GM18951 (cell line): ENCODE measurements at regions not wholly inside any gene's neighbourhood (a gene's known extent, or its start where the extent isn't known, plus 50 kb on each side); places are given as distances from the start of the nearest gene placed in this dataset.
"Not testable (repeated sequence)": the region's sequence is repeated elsewhere in the genome, so short reads cannot be mapped to it uniquely, and the experiment has no call there.

ENCODE experiments used
- POLR2A ChIP-seq: IDR thresholded peaks from 4 replicates; pipeline ENCODE4 v1.6.1; 2011; ENCODE audit warnings: mild to moderate bottlenecking; ENCODE audit not compliant: insufficient read length, insufficient read depth; ENCODE audit errors: extremely low read depth
- in situ Hi-C: fragments of 300-500 bp; cut with MboI; formaldehyde crosslinking; loops from one replicate; pipeline ENCODE4 v1.12.0; 2022; ENCODE audit warnings: low sequenced_read_pairs, mixed read lengths, inconsistent platforms; ENCODE audit not compliant: unreplicated experiment

GRCh38 chr20:22529150-22530019 lies 55.0 kb downstream of the FOXA2 start:
- no peak for TF ChIP-seq POLR2A
- in situ Hi-C loops, result no loop called here

GRCh38 chr20:22526512-22527012 lies 57.8 kb downstream of the FOXA2 start:
- TF ChIP-seq POLR2A, result no peak
- in situ Hi-C loops, result no loop called here

GRCh38 chr20:22525821-22526220 lies 58.6 kb downstream of the FOXA2 start:
- TF ChIP-seq POLR2A, result no peak
- in situ Hi-C loops, result no loop called here

DNA sequence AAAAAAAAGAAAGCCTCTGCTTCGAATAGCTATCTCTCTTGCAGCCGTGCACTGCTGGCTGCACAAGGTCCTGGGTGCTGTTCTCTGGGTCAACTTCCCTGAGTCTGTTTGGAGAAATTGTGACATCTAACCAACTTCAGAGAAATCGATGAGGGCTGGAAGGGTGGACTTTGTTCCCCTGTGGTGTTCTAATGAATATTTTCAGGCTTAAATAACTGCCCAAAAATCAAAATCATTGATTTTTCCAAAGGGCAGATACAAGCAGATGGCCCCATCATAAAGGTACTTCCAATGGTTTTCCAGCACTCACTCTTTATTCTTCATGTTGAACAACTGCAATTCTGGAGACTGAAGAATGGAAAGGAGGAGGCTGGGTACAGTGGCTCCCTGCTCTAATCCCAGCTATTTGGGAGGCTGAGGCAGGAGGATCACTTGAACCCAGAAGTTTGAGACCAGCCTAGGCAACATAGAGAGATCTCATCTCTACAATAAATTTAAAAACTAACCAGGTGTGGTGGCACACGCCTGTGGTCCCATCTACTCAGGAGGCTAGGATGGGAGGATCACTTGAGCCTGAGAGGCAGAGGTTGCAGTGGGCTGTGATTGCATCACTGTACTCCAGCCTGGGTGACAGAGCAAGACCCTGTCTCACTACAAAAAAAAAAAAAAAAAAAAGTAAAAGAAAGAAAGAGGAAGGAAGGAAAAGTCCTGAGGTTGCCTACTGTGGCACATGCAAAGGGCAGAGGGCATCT lies 59.1 kb downstream of the FOXA2 start:
- in situ Hi-C loops, result no loop called here
- no peak for TF ChIP-seq POLR2A

- in situ Hi-C loops, result no loop called here
- no peak for TF ChIP-seq POLR2A
Observed at GRCh38 chr20:22524393-22525015, 59.9 kb downstream of the FOXA2 start.

DNA sequence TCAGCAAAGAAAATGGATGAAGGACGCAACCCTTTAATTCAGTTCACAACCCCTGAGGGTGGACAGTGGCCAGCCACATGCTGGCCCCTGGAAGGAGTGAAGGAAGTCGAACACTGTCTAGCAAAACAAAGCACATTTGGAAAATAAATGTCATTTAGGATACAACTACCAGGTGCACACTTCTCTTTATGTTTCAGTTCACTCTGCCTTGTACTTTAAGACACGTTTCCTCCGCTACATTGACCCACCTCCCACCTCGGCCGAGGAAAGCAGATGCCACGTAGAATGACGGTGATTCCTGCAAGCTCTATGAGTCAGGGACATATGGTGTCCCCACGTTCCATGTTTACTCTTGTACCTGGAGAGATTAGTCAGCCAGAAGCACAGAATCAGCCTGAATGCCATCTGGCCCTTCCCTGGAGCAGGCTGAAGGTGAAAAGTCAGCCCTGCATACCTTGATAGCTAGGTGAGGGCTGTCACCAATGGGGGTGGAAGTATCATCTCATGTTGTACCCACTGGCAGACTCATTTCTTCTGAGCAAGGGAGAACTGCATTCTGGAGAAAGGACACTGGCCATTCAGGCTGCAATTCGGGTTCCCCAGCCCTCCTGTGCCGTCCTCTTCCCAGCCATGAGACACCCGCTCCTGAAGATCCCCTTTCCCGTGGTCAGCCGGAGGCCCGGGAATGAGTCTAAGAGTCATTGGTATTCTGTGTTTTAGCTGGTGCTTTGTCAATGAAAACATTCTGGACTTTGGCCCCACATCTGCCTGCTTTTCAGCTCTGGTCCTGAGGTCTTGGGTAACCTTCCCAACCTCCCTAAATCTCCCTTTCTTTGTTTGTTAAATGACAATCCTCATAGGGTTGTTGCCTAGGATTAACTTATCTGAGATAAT lies 60.6 kb downstream of the FOXA2 start:
- no peak for TF ChIP-seq POLR2A
- in situ Hi-C loops, result no loop called here

- in situ Hi-C loops, result no loop called here
- no peak for TF ChIP-seq POLR2A
Observed at GRCh38 chr20:22523128-22523498, 61.3 kb downstream of the FOXA2 start.

DNA sequence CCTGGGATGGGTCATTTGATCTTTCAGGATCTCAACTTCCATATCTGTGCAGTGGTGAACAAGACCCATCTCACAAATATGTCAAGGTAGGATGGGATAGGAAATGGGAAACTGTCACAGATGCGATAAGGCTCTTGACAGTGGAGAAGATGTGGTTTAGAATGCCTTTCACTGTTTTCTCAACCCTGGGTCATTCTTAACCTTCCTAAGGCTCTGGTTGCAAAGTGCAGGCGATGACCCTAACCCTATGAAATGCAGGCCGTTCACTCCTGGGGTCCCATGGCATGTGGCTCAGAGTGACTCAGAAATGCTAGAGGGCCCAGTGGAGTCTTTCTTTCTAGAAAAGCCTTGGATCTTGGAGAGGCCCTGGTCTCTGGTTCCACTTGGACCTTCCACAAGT lies 61.7 kb downstream of the FOXA2 start:
- no peak for TF ChIP-seq POLR2A
- in situ Hi-C loops, result no loop called here

DNA sequence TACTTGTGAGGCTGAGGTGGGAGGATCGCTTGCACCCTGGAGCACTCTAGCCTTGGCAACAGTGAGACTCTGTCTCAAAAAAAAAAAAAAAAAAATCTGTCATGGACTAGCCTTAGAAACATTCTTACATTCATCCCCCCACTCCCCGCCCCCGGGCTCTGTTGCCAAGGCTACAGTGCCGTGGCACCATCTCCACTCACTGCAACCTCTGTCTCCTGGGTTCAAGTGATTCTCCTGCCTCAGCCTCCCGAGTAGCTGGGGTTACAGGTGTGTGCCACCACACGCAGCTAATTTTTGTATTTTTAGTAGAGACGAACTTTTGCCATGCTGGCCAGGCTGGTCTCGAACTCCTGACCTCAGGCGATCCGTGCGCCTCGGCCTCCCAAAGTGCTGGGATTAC lies 62.4 kb downstream of the FOXA2 start:
- in situ Hi-C loops, result not testable (repeated sequence)

DNA sequence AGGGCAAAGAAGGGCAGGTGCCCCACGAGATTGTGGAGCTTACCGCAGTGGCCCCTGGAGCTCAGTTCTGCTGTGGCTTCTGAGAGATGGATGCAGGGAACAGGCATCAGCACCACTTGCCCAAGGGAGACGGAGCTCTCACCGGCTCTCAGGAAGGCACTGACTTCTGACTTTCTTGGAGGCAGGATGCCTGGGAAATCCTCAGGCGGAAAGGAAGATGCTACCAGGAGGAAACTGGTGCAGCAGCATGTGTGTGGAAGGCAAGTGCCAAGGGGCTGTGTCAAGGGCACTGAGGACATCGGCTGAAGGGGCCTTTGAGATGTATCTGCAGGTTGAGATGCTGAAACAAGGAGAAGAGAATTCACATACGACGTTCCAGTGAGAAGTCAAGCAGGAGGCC lies 64.0 kb downstream of the FOXA2 start:
- in situ Hi-C loops, result no loop called here
- TF ChIP-seq POLR2A, result no peak

DNA sequence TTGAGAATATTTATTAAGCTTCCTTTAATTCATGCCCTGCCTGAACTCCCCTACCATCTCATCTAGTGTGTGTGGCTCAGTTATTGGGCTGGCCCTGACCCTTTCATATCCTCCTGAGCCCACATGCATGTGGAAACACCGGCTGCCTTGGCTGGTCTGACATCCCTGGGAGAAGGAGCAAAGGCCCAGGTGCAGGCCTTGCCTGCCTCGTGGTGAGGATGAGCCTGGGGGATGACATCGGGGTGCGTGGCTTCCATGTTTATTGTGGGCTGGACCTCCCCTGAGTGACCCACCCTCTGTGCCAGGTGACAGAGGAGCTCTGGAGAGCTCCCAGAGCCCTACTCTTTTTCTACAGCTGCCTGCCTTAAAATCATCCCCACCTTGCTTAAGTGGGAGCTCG lies 69.1 kb downstream of the FOXA2 start:
- in situ Hi-C loops, result no loop called here
- no peak for TF ChIP-seq POLR2A

DNA sequence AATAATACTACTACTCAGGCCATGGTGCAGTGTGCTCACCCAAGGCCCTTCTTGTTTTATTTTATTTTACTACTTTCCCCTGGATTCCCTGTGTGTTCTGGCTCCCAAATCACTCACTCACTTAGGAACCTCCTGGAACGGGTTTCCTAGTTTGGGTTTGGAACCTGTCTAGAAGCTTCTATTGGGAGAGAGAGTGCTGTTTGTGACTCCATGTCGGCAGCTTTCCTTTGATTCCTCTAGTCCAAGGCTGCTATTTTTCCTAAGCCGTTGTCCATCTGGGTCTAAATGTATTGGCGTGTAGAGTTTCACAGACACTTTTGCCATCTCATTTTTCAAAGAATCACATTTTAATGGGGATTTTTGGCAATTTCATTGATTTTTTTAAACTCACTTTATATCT lies 70.8 kb downstream of the FOXA2 start:
- no peak for TF ChIP-seq POLR2A
- in situ Hi-C loops, result no loop called here
